ENCODE measurements at regions not wholly inside any gene's neighbourhood (a gene's known extent, or its start where the extent isn't known, plus 50 kb on each side); places are given as distances from the start of the nearest gene placed in this dataset.

- Histone ChIP-seq H3K9me3 (ENCODE audit: insufficient read depth, low read depth, low read length) (no peaks in the 10 kb centered on the region), H3K27ac (ENCODE audit: low read depth, low read length) (no peak overlapping the region), H3K27me3 (ENCODE audit: insufficient read depth, low read length) (no peaks in the 10 kb centered on the region), H3K36me3 (ENCODE audit: insufficient read depth, low read length) (no peaks in the 10 kb centered on the region), H2AFZ (ENCODE audit: low read depth, low read length) (no peak overlapping the region), H3K4me1 (ENCODE audit: insufficient read depth, low read length) (no peaks in the 10 kb centered on the region), H3K9ac (ENCODE audit: low read length) (no peak overlapping the region), H4K20me1 (ENCODE audit: insufficient read depth, low read length) (no peaks in the 10 kb centered on the region), H3K4me3 (ENCODE audit: insufficient read depth, low read depth, low read length) (no peak overlapping the region), H3K79me2 (ENCODE audit: insufficient read depth, low read length) (no peaks in the 10 kb centered on the region), H3K4me2 (ENCODE audit: low read length) (no peak overlapping the region)
- DNase-seq (ENCODE audit: low read depth) (no peak), FAIRE-seq (no peak)
- no peak overlapping the region for H3K4me3 Mint-ChIP-seq (ENCODE audit: unreplicated experiment)
- H3K36me3 Mint-ChIP-seq (ENCODE audit: low read depth, unreplicated experiment), result peaks cover 2% of the 10 kb centered on the region
- H3K27ac Mint-ChIP-seq (ENCODE audit: unreplicated experiment), result no peak overlapping the region
- no peak for TF ChIP-seq EZH2 (IDR thresholded peaks at IDR 0.05; ENCODE audit: insufficient read depth, low read length)
- no peak for TF ChIP-seq CTCF (IDR thresholded peaks at IDR 0.05; ENCODE audit: insufficient read depth, low read depth, low read length)
- H3K27me3 Mint-ChIP-seq (ENCODE audit: low read depth, unreplicated experiment), result peaks cover 33% of the 10 kb centered on the region
- H3K9me3 Mint-ChIP-seq (ENCODE audit: unreplicated experiment), result peaks cover 2% of the 10 kb centered on the region
- no peaks in the 10 kb centered on the region for H3K4me1 Mint-ChIP-seq (ENCODE audit: low read depth, unreplicated experiment)
Observed at GRCh38 chr6:170062915-170063241, 228.0 kb downstream of the DLL1 start.

GRCh38 chr6:170062209-170062914, 228.5 kb downstream of the DLL1 start:
- Histone ChIP-seq H3K36me3 (ENCODE audit: insufficient read depth, low read length) (no peaks in the 10 kb centered on the region), H4K20me1 (ENCODE audit: insufficient read depth, low read length) (no peaks in the 10 kb centered on the region), H3K9me3 (ENCODE audit: insufficient read depth, low read depth, low read length) (no peaks in the 10 kb centered on the region), H3K4me1 (ENCODE audit: insufficient read depth, low read length) (no peaks in the 10 kb centered on the region), H3K4me2 (ENCODE audit: low read length) (no peak overlapping the region), H3K27me3 (ENCODE audit: insufficient read depth, low read length) (no peaks in the 10 kb centered on the region), H3K4me3 (ENCODE audit: insufficient read depth, low read depth, low read length) (no peak overlapping the region), H3K79me2 (ENCODE audit: insufficient read depth, low read length) (no peaks in the 10 kb centered on the region), H3K27ac (ENCODE audit: low read depth, low read length) (no peak overlapping the region), H2AFZ (ENCODE audit: low read depth, low read length) (no peak overlapping the region), H3K9ac (ENCODE audit: low read length) (no peak overlapping the region)
- DNase-seq (ENCODE audit: low read depth) (no peak), FAIRE-seq (no peak)
- TF ChIP-seq EZH2 (IDR thresholded peaks at IDR 0.05; ENCODE audit: insufficient read depth, low read length) (no peak), CTCF (IDR thresholded peaks at IDR 0.05; ENCODE audit: insufficient read depth, low read depth, low read length) (no peak)
- peaks cover 2% of the 10 kb centered on the region for H3K36me3 Mint-ChIP-seq (ENCODE audit: low read depth, unreplicated experiment)
- H3K27ac Mint-ChIP-seq (ENCODE audit: unreplicated experiment), result no peak overlapping the region
- no peaks in the 10 kb centered on the region for H3K4me1 Mint-ChIP-seq (ENCODE audit: low read depth, unreplicated experiment)
- H3K9me3 Mint-ChIP-seq (ENCODE audit: unreplicated experiment), result peaks cover 2% of the 10 kb centered on the region
- no peak overlapping the region for H3K4me3 Mint-ChIP-seq (ENCODE audit: unreplicated experiment)
- peaks cover 35% of the 10 kb centered on the region for H3K27me3 Mint-ChIP-seq (ENCODE audit: low read depth, unreplicated experiment)

GRCh38 chr6:170058878-170059485, 231.9 kb downstream of the DLL1 start:
- peaks cover under 1% of the 10 kb centered on the region for H3K9me3 Mint-ChIP-seq (ENCODE audit: unreplicated experiment)
- Histone ChIP-seq H3K27me3 (ENCODE audit: insufficient read depth, low read length) (no peaks in the 10 kb centered on the region), H2AFZ (ENCODE audit: low read depth, low read length) (no peak overlapping the region), H3K4me3 (ENCODE audit: insufficient read depth, low read depth, low read length) (no peak overlapping the region), H3K9ac (ENCODE audit: low read length) (no peak overlapping the region), H4K20me1 (ENCODE audit: insufficient read depth, low read length) (no peaks in the 10 kb centered on the region), H3K79me2 (ENCODE audit: insufficient read depth, low read length) (no peaks in the 10 kb centered on the region), H3K4me1 (ENCODE audit: insufficient read depth, low read length) (no peaks in the 10 kb centered on the region), H3K9me3 (ENCODE audit: insufficient read depth, low read depth, low read length) (peaks cover 6% of the 10 kb centered on the region), H3K36me3 (ENCODE audit: insufficient read depth, low read length) (no peaks in the 10 kb centered on the region), H3K4me2 (ENCODE audit: low read length) (no peak overlapping the region), H3K27ac (ENCODE audit: low read depth, low read length) (no peak overlapping the region)
- no peaks in the 10 kb centered on the region for H3K36me3 Mint-ChIP-seq (ENCODE audit: low read depth, unreplicated experiment)
- no peak for DNase-seq (ENCODE audit: low read depth)
- H3K27me3 Mint-ChIP-seq (ENCODE audit: low read depth, unreplicated experiment), result peaks cover 31% of the 10 kb centered on the region
- FAIRE-seq, result no peak
- TF ChIP-seq CTCF (IDR thresholded peaks at IDR 0.05; ENCODE audit: insufficient read depth, low read depth, low read length), result no peak
- TF ChIP-seq EZH2 (IDR thresholded peaks at IDR 0.05; ENCODE audit: insufficient read depth, low read length), result no peak
- no peak overlapping the region for H3K4me3 Mint-ChIP-seq (ENCODE audit: unreplicated experiment)
- no peaks in the 10 kb centered on the region for H3K4me1 Mint-ChIP-seq (ENCODE audit: low read depth, unreplicated experiment)
- no peak overlapping the region for H3K27ac Mint-ChIP-seq (ENCODE audit: unreplicated experiment)

All from astrocyte (in vitro differentiated cells and primary cell).